Endothelial cell of umbilical vein (primary cell): ENCODE measurements at regions not wholly inside any gene's neighbourhood (a gene's known extent, or its start where the extent isn't known, plus 50 kb on each side); places are given as distances from the start of the nearest gene placed in this dataset.

ENCODE experiments used
- BruUV-seq: library from RNA; stranded (reverse); fragments of 400-500 nt; replicated peaks from 2 replicates; lab custom pipeline; 2021; lab: Mats Ljungman, UMichigan
- CTCF ChIA-PET: fragments of 300-600, 350-600 bp; sonication (Branson Sonifier 250); formaldehyde crosslinking; loops from one replicate; lab custom pipeline; 2021; ENCODE audit warnings: antibody characterized with exemption, inconsistent platforms; lab: Charles Lee
- POLR2A ChIA-PET: fragments of 300-600, 350-600 bp; sonication (Branson Sonifier 250); formaldehyde crosslinking; loops from one replicate; lab custom pipeline; 2021; ENCODE audit warnings: antibody characterized with exemption, inconsistent platforms; lab: Charles Lee
- DNase-seq: peaks from one replicate; pipeline ENCODE4 v3.0.0-alpha.2; 2011; ENCODE audit warnings: low read depth, low spot score
- FAIRE-seq: peaks from 2 replicates; lab custom pipeline; 2011; peaks lifted over from hg19 to GRCh38; lab: Jason Lieb, UNC
- H2AFZ ChIP-seq: 2 replicates; pipeline ENCODE4 v1.6.0; 2012; ENCODE audit warnings: low read depth, low read length, control low read depth, inconsistent platforms
- H3K27ac ChIP-seq: 2 replicates; pipeline ENCODE4 v1.5.1; 2011; ENCODE audit warnings: low read depth, mild to moderate bottlenecking, control low read depth, low read length, moderate library complexity; ENCODE audit not compliant: insufficient read depth
- H3K27me3 ChIP-seq, 2 experiments: 2 replicates each; pipeline versions ENCODE4 v1.6.0 to v1.6.1; 2011; ENCODE audit warnings: low read length in 2 of 2, mixed read lengths in 1 of 2; ENCODE audit not compliant: control insufficient read depth in 2 of 2, insufficient read depth in 2 of 2
- H3K36me3 ChIP-seq, 2 experiments: 2 replicates in 1 of 2; 3 replicates in 1 of 2; pipeline ENCODE4 v1.5.1; 2011; ENCODE audit warnings: low read length in 2 of 2, mild to moderate bottlenecking in 1 of 2, moderate library complexity in 1 of 2; ENCODE audit not compliant: control insufficient read depth in 2 of 2, insufficient read depth in 2 of 2; ENCODE audit errors: extremely low read depth in 1 of 2
- H3K4me1 ChIP-seq: 3 replicates; pipeline ENCODE4 v1.5.1; 2011; ENCODE audit warnings: mild to moderate bottlenecking, low read length; ENCODE audit not compliant: control insufficient read depth, insufficient read depth; ENCODE audit errors: extremely low read depth
- H3K4me2 ChIP-seq: 2 replicates; pipeline ENCODE4 v1.6.1; 2011; ENCODE audit warnings: low read length, control low read depth, mixed read lengths; ENCODE audit not compliant: insufficient read depth
- H3K4me3 ChIP-seq, 3 experiments: fragments of 200-600 bp in 1 of 3; sonication (generic), shearing (Covaris generic) in 1 of 3; replicated peaks in 1 of 3; 2 replicates each; pipeline ENCODE4 v1.5.1; 2011 to 2016; ENCODE audit warnings: control low read depth in 3 of 3, low read length in 3 of 3, mild to moderate bottlenecking in 2 of 3, inconsistent platforms in 1 of 3, low read depth in 1 of 3, moderate library complexity in 1 of 3; ENCODE audit not compliant: insufficient read depth in 1 of 3
- H3K79me2 ChIP-seq: 2 replicates; pipeline ENCODE4 v1.6.0; 2012; ENCODE audit warnings: low read length, inconsistent platforms; ENCODE audit not compliant: control insufficient read depth, insufficient read depth
- H3K9ac ChIP-seq: replicated peaks from 2 replicates; pipeline ENCODE3; 2011; ENCODE audit warnings: low read length, control low read depth; ENCODE audit not compliant: insufficient read depth; ENCODE audit errors: extremely low read depth
- H3K9me1 ChIP-seq: replicated peaks from 3 replicates; pipeline ENCODE4 v1.6.0; 2011; ENCODE audit warnings: mild to moderate bottlenecking, low read length; ENCODE audit not compliant: control insufficient read depth, insufficient read depth; ENCODE audit errors: extremely low read depth
- H3K9me3 ChIP-seq: replicated peaks from 2 replicates; pipeline ENCODE4 v1.5.1; 2012; ENCODE audit warnings: low read length, inconsistent platforms; ENCODE audit not compliant: control insufficient read depth, insufficient read depth
- H4K20me1 ChIP-seq: replicated peaks from 2 replicates; pipeline ENCODE3; 2011; ENCODE audit warnings: mild to moderate bottlenecking, low read length; ENCODE audit not compliant: control insufficient read depth, insufficient read depth; ENCODE audit errors: extremely low read depth
- CTCF ChIP-seq, 2 donors: IDR thresholded peaks; 1 replicate in 1 of 2; 2 replicates in 1 of 2; pipeline ENCODE4 v1.5.1; 2011; ENCODE audit warnings: low read length in 2 of 2, mild to moderate bottlenecking in 2 of 2, moderate library complexity in 2 of 2, control low read depth in 1 of 2, inconsistent platforms in 1 of 2, low read depth in 1 of 2; ENCODE audit not compliant: insufficient read depth in 1 of 2; ENCODE audit errors: extremely low read depth in 1 of 2
- EZH2 ChIP-seq: IDR thresholded peaks from 2 replicates; pipeline ENCODE4 v1.6.1; 2012; ENCODE audit warnings: borderline replicate concordance, low read depth, mild to moderate bottlenecking, moderate library complexity, low read length, inconsistent platforms; ENCODE audit not compliant: severe bottlenecking
- FOS ChIP-seq: IDR thresholded peaks from 2 replicates; pipeline ENCODE4 v1.6.1; 2011; ENCODE audit warnings: mild to moderate bottlenecking, low read length, moderate library complexity, borderline replicate concordance; ENCODE audit not compliant: insufficient read depth
- GATA2 ChIP-seq: IDR thresholded peaks from 2 replicates; pipeline ENCODE4 v1.7.0; 2011; ENCODE audit warnings: low read depth, mild to moderate bottlenecking, moderate library complexity, mixed read lengths, low read length; ENCODE audit not compliant: insufficient read length, insufficient read depth
- JUN ChIP-seq: IDR thresholded peaks from 2 replicates; pipeline ENCODE4 v1.6.1; 2011; ENCODE audit warnings: borderline replicate concordance, low read depth; ENCODE audit not compliant: insufficient read length, insufficient read depth
- MAX ChIP-seq: IDR thresholded peaks from 2 replicates; pipeline ENCODE4 v1.6.1; 2011; ENCODE audit not compliant: insufficient read depth, insufficient read length
- MYC ChIP-seq: IDR thresholded peaks from one replicate; pipeline ENCODE4 v1.6.1; 2011; ENCODE audit warnings: mild to moderate bottlenecking, low read depth, low read length
- POLR2A ChIP-seq: IDR thresholded peaks from 2 replicates; pipeline ENCODE4 v1.6.1; 2012; ENCODE audit warnings: low read depth, mild to moderate bottlenecking, control low read depth, low read length
- POLR2AphosphoS5 ChIP-seq: IDR thresholded peaks from 2 replicates; pipeline ENCODE4 v1.6.1; 2012; ENCODE audit warnings: low read depth, mild to moderate bottlenecking, control low read depth, low read length, moderate library complexity; ENCODE audit not compliant: insufficient read depth
- dilution Hi-C: fragments of 300-500 bp; cut with MboI; formaldehyde crosslinking; loops from one replicate; pipeline ENCODE4 v1.15.0; 2019; ENCODE audit warnings: low sequenced_read_pairs; ENCODE audit not compliant: extremely low pct_ligation_motif_present
- intact Hi-C: fragments of 100-400 bp; cut with micrococcal nuclease; formaldehyde crosslinking; loops from one replicate; pipeline ENCODE4 v1.10.0; 2022

GRCh38 chr22:48704335-48704734 lies 1123.3 kb downstream of the BRD1 start:
- POLR2A ChIA-PET: no interaction called here
- H3K9me3 ChIP-seq: peaks cover 14% of the 10 kb centered on the region
- H3K79me2 ChIP-seq: no peaks in the 10 kb centered on the region

GRCh38 chr22:48703265-48703941 lies 1124.3 kb downstream of the BRD1 start:
- no peak for DNase-seq
- Histone ChIP-seq H3K36me3 (no peaks in the 10 kb centered on the region), H3K79me2 (no peaks in the 10 kb centered on the region), H3K4me3 (no peak overlapping the region), H3K9me1 (no peaks in the 10 kb centered on the region), H4K20me1 (no peaks in the 10 kb centered on the region), H3K4me1 (no peaks in the 10 kb centered on the region), H3K4me2 (no peak overlapping the region), H3K27me3 (no peaks in the 10 kb centered on the region), H3K9me3 (peaks cover 15% of the 10 kb centered on the region), H3K9ac (no peak overlapping the region), H2AFZ (no peak overlapping the region), H3K27ac (no peak overlapping the region)
- no peak for TF ChIP-seq POLR2AphosphoS5
- TF ChIP-seq POLR2A: no peak
- TF ChIP-seq EZH2: no peak
- TF ChIP-seq GATA2: no peak
- TF ChIP-seq CTCF (IDR thresholded peaks at IDR 0.05; ENCODE audit: extremely low read depth in 1 of 2, insufficient read depth in 1 of 2, low read depth in 1 of 2, low read length in 2 of 2): no peak
- TF ChIP-seq FOS: no peak
- TF ChIP-seq MYC: no peak
- no peak for TF ChIP-seq MAX
- TF ChIP-seq JUN: no peak
- POLR2A ChIA-PET: no interaction called here
- no TSS peak for BruUV-seq
- dilution Hi-C loops: no loop called here
- FAIRE-seq: no peak
- CTCF ChIA-PET: no interaction called here
- intact Hi-C loops: no loop called here

More at GRCh38 chr22:48704335-48704734, 1123.3 kb downstream of the BRD1 start:
- H3K4me3 ChIP-seq: no peak overlapping the region
- no peak for FAIRE-seq
- H2AFZ ChIP-seq: no peak overlapping the region
- no peaks in the 10 kb centered on the region for H3K36me3 ChIP-seq
- no peak overlapping the region for H3K4me2 ChIP-seq
- intact Hi-C loops: no loop called here
- H3K27me3 ChIP-seq: no peaks in the 10 kb centered on the region
- dilution Hi-C loops: no loop called here
- no peaks in the 10 kb centered on the region for H3K9me1 ChIP-seq
- no TSS peak for BruUV-seq
- H4K20me1 ChIP-seq: no peaks in the 10 kb centered on the region
- TF ChIP-seq POLR2A (no peak), EZH2 (no peak), POLR2AphosphoS5 (no peak), FOS (no peak), MAX (no peak), MYC (no peak)
- H3K4me1 ChIP-seq: no peaks in the 10 kb centered on the region
- DNase-seq: no peak
- H3K9ac ChIP-seq: no peak overlapping the region
- CTCF ChIA-PET: no interaction called here
- no peak overlapping the region for H3K27ac ChIP-seq
